EL (cell line): ENCODE measurements at regions not wholly inside any gene's neighbourhood (a gene's known extent, or its start where the extent isn't known, plus 50 kb on each side); places are given as distances from the start of the nearest gene placed in this dataset.
"Not testable (repeated sequence)": the region's sequence is repeated elsewhere in the genome, so short reads cannot be mapped to it uniquely, and the experiment has no call there.

Experiments
- DNase-seq: peaks from one replicate; pipeline ENCODE4 v3.0.0-alpha.2; 2016

DNA sequence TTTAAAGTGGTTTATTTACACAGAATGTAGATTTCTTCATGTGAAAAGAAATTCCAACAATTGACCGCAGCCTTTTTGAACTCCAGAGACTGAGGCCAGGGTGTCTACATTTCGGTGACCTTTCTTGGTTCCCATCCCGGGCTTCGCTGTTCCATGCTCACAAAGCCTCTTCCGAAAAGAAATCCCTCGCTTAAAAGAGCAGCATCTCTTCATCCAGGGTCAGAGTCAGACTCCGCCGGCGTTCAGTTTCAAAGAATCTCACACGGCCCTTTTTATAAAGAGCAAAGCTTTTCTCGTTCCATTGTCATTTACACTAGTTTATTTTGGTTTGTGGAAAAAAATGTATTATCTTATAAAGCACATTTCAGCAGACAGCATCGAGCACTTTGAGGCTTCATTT, 530.6 kb upstream of the B3GAT1 start:
- no peak for DNase-seq

DNA sequence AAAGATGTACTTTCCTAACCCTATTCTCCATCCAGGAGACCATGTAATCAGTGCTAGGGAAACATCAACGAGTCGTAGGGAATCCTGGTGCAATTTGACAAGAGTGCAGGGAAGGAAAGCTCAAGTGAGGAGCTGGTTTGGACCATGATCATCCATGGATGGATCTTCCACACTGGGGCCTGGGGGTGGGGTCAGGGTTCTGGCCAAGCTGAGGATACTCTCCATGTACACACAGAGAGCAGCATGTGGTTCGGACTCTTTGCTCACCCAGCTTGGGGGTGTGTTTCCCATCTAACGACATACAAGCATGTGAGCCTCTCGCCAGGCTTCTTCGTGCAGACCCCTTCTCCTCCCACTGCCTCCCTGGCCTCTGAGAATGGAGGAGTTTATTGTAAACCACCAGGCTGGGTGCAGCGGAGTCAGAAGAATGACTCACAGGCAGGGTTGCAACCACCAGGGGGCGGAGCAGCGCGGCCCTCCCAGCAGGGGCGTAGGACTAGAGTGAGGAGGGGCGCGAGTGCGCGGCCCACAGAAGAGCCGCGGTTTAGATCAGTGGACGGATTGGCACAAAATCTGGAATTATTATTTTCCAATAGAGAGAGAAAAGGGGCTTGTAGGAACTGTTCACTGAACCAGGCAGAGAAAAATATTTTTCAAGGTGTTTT, 530.0 kb upstream of the B3GAT1 start:
- not testable (repeated sequence) for DNase-seq

DNA sequence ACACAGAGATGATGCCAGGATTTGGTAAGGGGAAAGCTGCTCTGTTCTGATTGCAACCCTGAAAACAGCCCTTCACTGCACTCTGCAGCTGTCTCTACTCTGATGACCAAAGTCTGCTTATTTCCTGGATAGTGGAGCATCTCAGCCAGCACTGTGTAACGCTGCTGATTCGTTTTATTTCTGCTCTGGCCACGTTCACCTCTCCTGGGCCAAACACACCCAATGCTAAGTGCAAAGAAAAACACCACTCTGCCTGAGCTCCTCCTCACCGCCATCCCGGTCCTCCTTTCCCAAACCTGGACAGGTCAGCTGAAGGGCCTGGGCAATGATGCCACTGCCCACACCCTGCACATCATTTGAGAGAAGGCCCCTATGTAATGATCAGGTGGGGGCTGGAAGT, 529.3 kb upstream of the B3GAT1 start:
- no peak for DNase-seq

DNA sequence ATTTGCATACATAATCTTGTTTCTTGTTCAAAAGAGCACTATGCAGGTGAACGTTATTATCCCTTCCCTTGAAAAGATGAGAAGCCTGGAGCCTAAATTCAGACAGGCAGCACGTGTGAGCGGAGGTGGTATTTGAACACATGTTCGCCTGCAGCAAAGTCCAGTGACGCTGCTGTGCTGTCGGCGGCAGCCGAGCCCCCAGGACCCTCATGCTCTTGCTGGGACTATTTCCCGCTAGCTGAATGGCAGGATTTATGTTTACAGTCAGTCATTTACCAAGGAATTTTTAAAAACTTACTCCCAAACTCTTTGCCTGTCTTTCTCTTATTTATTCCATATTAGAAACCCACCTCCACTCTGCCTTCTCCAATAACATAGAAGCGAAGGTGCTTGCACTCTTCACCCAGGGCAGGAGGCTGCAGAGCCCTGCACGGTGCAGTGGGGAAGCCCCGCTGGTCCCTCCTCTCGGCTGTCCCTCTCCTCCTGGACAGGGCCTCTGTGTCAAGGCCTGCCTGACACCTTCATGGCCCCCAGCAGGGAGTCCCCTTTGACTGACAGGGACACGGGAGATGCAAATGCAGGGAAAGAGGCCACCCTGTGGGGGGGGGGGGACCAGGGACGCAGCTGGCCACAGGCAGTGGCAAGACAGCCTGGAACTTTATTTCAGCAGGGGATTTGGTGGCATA, 528.5 kb upstream of the B3GAT1 start:
- DNase-seq, result no peak

DNA sequence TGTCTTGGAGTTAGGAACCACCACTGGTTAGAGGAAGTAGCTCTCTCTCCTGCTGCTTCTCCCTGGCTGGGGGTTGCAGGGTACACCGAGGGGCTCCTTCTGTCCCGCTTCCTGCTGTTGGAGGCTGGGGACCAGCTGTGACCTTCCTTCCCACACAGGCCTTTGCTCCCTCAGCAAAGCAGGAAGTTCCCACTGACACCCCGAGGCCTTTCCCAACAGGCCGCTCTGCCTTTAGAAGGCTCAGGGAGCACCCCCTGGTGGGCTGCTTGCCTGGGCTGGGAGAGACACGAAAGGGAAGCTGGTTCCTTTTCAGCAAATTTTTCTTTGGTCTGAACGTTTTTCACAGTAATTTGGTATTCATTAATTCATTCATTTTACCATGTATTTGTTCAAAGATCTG, 527.9 kb upstream of the B3GAT1 start:
- DNase-seq, result no peak

DNA sequence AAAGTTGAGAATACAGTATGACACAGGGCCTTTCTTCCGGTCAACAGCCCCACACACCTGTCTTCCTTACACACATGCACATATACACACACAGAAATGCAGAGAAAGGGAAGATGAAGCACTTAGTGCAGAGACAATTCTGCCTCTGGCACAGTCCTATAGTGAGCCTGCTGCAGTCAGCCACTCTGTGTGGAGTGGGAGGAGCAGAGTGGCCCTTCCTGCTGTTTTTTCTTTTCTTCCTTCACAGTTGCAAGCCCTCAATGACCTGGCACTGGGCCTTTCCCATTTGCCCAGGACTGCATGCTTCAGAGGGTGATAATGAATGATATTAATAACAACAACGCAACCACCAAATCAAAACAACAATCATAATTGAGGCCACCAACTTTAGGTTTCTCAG, 527.0 kb upstream of the B3GAT1 start:
- no peak for DNase-seq

DNA sequence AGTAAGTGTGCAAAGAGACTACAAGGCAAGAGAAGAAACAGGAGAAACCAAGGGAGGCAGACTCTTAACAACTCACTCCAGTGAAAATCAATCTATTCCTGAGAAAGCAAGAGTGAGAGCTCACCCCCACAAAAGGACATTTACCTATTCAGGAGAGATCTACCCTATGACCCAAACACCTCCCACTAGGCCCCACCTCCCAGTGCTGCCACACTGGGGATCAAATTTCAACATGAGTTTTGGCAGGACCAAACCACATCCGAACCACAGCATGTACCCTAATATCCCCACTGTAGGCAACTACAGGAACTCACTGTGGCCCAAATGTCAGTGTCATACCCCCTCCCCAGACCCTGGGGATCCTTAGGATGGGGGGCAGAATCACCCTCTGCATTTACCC, 526.2 kb upstream of the B3GAT1 start:
- DNase-seq, result no peak

DNA sequence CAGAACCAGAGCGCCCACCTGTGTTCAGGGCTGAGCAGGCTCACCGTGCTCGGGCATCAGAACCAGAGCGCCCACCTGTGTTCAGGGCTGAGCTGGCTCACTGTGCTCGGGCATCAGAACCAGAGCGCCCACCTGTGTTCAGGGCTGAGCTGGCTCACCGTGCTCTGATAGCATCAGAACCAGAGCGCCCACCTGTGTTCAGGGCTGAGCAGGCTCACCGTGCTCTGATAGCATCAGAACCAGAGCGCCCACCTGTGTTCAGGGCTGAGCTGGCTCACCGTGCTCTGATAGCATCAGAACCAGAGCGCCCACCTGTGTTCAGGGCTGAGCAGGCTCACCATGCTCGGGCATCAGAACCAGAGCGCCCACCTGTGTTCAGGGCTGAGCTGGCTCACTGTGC, 525.2 kb upstream of the B3GAT1 start:
- DNase-seq, result not testable (repeated sequence)

DNA sequence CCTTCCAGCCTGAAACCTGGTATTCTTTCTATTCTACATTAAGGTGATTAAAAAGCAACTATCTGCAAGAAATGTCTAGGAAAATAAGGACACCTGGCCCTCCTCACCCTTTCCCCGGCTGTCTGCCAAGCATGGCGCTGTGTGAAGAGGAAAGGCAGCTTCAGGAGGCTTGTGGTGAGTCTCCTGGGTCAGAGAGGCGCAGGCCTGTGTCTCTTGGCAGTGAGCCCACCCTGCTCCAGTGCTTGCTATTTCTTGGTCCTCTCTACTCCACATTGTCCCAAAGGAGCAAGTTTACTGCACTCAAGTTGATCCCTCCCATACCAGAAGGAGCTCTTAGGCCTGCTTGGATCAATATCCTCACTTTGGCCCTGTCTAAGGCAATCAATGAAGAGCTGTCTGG, 520.7 kb upstream of the B3GAT1 start:
- no peak for DNase-seq

DNA sequence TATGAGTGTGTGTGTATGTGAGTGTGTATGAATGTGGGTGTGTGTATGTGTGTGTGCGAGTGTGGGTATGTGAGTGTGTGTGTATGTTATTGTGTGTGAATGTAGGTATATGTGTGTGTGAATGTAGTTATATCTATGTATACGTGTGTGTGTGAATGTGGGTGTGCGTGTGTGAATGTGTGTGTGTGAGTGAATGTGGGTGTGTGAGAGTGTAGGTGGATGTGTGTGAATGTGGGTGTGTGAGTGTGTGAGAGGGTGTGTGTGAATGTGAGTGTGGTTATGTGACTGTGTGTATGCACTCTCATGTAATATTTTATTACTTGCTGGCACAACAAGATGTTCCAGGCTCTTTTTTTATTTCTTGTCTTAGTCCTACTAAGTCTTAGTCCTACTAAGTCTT, 513.4 kb upstream of the B3GAT1 start:
- no peak for DNase-seq

DNA sequence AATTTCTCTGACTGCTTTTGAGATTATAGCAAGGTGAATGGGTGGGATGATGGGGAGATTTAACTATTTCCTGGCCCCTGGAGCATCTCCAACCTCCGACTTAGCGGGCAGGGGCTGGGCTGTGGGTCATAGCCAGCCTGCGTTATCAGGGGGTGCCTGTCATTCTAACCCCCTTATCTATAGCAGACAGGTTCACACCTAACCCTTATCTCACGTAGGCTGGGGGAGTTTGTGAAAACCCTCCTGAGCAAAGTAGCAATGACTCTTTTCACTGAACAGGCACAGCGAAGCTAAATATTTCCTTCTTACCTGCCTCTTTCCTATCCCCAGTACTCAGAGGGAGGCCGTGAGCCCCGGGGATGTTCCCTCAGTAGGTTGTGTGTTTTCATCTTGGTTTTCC, 511.4 kb upstream of the B3GAT1 start:
- DNase-seq, result no peak

DNA sequence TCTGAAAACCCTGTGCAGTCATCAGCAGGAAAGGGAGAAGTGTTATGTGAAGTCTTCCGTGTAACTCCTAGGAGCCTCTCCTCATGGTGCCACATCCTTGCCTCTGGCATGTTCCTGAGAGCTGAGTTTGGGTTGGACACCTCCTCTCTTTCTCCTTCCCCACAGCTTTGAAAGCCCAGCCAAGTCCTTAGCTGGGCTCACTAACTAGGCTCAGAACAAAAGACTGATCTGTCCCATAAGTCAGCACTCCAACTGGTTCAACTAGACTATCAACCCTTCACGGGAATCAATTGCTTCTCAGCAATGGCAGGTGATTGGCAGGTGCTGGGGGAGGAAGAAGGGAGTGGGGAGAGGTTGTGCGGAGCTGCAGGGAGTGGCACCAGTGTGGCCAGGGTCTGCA, 509.9 kb upstream of the B3GAT1 start:
- no peak for DNase-seq

DNA sequence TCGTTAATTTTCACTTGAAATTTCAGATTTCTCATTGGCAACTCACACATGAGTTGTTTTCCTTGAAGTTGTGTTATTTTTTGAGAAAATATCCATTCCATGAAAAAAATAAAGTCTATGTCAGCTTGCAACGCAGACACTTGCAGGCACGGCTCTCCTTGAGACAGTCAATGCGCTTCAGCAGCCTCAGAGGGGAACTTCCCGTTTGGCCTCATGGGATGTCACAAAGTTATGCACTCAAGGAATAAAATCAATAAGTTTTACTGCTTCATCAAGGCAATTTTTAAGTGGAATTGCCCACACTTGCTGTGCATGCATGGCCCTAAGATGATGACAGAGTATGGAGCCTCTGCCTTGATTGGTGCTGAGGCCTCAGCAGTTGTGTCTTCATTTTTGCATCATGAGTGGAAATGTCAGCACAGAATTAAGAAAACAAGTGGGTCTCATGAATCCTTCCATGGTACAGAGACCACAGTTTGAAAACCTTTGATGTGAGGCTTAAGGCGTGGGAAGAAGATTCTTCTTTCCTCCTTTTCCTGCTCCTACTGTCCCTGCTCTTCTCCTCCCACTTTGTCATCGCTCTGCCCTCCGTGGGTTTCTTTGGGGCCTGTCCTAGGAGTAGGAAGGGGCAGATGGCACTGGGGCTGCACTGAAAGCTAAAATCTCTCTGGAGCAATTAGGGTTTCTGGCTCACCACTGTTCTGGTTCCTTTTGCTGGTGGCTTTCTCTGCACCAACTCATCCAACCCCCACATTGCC, 509.0 kb upstream of the B3GAT1 start:
- no peak for DNase-seq

DNA sequence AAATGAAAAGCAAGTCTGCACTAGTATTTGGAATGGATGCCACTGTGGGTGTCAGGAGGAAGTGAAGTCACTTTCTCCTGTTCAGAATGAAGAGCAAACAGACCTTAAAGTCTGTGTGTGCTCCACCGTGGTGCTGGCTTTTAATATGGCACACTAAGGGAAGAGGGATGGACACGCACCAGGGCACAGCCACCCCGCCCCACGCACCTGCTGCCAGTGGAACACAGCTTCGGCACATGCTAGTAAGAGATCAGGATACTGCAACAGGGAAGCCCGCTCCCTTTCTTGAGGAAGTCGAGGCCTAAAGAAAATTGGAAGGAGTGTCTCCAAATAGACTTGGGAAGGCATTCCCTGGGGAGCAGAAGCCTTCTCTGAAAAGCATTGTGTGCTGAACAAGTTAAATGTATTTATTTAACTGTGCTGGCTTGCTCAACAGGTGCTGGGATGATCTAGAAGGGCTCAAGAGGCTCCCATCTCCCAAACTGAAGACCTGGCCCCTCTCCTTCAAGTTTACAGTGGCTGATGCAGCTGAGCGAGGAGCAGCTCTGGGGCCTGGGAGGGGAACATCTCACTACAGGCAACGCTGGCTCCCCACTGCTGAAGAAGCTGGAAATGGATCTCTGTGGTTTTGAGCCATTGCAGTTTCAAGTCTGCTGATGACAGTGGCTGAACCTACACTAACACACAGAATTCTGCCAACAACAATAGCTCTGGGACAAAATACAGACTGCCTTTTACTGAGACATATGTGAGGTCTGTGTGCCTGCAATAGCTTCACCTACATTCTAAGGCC, 504.6 kb upstream of the B3GAT1 start:
- no peak for DNase-seq

DNA sequence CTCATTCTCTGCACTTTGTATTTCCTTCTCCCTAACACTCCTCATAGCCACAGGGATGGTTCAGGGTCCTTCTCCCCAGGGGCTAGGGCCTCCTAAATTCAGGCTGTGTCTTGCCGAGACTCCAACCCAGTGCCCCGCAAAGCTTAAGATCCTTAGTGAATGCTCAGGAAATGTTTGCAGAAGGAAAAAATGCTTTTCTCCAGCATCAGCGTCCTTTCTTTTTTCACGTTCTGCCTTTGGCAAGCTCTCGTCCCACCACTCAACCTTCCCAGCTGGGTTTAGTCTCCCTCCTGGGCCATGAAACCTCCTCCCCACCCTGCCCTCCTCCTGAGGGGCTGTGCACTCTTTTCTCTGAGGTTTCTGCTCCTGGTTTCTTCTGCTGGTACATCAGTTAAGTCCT, 503.8 kb upstream of the B3GAT1 start:
- DNase-seq, result no peak

DNA sequence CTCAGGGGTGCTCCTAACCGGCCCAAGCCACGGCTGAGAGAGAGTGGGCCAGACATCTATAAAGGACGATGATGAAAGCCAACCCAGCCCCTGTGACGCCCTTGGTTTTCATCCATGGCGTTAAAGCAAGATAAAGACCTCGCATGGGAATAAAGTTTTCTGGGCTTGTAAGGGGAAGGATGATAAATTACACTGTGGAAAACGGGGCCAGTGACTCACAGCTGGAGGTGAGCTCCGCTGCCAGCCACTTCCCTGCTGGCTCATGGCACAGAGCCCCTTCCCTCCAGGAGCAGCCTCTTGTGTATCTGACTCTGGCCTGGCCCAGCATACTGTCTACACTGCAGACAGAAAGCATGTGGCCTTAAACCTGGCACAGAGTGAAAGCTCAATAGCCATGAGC, 503.2 kb upstream of the B3GAT1 start:
- no peak for DNase-seq

DNA sequence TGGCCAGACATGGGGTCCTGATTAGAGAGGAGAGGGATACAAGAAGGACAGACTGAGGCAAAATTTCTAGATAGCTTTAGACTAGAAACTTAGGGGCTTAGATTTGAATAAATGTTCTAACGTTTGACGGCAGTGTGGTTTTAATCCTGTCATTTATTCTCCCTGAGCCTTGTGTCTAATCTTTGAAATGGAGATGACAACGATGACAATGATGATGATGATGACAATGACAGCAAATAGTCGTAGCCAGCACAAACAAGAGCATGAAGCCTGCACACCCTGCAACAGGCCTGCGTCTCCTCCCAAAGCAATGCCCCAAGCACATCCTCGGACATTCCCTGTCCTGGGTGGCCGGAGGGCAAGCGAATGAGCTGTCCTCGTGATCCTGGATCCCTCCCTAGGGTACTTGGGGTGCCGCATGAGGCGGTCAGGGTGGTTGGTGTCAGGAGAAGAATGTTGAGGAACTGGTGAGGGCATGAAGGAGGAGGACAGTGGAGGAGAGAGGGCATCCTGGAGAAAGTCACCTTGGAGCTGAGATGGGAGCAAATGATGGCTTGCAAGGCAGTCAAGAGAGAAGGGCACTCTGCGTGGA, 502.1 kb upstream of the B3GAT1 start:
- no peak for DNase-seq

DNA sequence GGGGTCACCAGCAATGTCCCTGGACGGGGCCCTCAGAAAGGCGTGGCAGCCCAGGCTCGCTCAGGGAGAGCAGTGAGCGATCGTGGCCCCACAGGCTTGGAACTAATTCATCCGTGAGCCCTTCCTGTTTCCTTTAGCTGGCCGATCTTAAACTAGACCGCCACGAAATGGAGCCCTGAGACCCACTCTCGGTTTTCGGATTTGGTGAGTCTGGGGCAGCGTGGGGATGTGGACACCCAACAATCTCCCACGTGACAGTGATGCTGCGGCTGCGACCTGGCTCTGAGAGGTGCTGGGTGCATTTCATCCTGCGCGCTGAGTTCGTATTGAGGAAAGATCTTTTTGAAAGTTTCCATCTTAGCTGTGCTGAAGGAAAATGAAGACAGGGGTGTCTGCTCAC, 501.3 kb upstream of the B3GAT1 start:
- DNase-seq, result no peak

DNA sequence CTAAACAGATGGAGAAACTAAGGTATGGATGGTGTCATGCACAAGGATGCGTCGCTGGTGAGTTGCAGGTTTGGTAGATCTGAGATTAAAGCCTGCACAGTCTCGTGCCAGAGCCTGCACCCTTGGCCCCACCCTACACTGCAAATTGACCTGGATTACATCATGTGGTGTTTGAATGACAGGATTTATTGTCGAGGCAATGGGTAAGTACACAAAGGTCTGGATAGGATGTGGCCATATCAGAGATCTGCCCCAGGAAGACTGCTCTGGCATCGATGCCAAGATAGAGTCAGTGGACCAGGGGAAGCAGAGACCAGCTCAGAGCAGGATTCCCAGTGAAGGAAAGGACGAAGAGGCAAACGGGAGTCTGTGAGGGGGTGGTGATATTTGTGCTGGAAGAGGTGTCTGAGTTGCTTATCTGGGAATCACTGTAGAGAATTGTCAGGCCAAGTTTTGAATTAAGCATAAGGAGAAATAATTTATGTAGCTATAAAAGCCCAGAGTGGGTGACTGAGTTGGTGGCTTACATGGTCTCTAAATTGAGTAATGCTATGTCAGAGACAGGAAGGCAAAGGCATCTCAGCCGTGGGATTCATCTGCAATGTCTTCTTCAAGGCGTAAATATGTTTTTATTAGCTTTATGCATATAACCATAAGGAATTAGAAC, 499.6 kb upstream of the B3GAT1 start:
- no peak for DNase-seq

DNA sequence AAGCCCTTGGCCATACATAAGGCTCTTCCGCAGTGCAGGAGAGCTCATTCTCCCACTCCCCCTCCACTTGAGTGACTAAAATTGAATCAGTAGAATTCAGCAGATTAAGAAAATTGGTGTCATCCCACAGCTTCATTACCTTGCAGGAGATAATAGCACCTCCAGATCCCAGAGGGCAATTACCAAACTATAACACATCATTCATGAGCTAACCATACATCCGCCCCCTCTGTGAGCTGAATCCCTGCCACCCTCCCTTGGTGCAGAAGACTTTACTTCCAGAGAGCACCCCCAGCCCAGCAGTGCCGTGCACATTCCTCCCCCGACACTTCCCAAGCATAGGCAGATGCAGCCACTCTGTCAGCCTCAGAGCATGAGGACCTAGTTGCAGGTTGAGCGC, 496.5 kb upstream of the B3GAT1 start:
- DNase-seq, result no peak

DNA sequence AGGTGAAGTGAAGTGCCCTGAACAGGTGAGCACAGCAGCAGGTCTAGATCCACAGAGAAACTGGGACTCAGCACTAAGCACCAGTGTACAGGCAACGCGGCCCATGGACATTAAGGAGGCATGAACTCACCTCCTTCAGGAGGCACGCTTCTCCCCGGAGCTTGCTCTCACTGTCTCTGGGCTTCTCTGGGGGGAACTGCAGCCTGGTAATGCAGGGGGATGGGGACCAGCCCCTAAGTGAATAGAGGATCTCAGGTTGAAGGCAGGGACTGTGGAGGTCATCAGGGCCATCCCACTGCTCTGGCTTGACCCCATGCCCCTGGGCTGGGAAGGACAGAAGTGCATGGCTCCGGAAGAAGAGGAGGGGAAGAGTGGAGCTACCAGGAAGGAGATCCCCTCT, 495.6 kb upstream of the B3GAT1 start:
- no peak for DNase-seq

DNA sequence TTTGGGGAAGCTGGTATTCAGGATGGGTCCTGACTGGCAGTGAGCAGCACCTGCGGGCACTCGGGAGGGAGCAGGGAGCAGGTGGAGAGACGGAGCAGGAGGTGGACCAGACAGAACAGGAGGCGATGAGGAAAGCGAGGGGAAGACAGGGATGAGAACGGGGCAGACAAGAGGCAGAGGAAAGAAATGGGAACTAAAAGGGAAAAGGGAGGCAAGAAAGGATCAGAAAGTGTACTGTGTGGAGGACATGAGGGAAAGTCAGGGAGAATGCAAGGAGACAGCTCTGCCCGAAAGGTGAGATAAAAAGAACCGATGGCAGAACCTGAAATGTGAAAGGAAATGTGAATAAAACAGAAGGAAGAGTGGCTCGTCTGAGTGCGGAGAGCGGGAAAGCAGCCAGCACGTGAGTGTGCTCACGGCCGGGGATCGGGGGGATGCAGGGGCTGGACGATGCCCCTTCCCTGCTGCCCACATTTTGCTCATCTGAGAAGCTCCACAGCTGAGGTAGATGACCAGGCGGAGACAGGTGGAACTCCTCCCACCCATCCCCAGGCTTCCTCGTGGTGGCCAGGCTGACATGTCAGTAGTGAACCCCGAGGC, 494.4 kb upstream of the B3GAT1 start:
- no peak for DNase-seq
